Vagina (tissue), 2 donors: ENCODE measurements at regions not wholly inside any gene's neighbourhood (a gene's known extent, or its start where the extent isn't known, plus 50 kb on each side); places are given as distances from the start of the nearest gene placed in this dataset.

ENCODE experiments used
- DNase-seq, 2 donors: peaks; one replicate each; pipeline ENCODE4 v3.0.0-alpha.2; 2017; ENCODE audit errors: extremely low spot score in 2 of 2
- H3K27ac ChIP-seq: fragments of 200-600 bp; sonication (generic); one replicate; pipeline ENCODE4 v1.5.1; 2019
- H3K27me3 ChIP-seq: fragments of 200-600 bp; sonication (generic); one replicate; pipeline ENCODE4 v1.5.1; 2019
- H3K36me3 ChIP-seq, 2 donors: fragments of 200-600 bp; sonication (generic); one replicate each; pipeline ENCODE4 v1.5.1; 2017 to 2019
- H3K4me1 ChIP-seq: fragments of 200-600 bp; sonication (generic); one replicate; pipeline ENCODE4 v1.5.1; 2019
- H3K4me3 ChIP-seq, 2 donors: fragments of 200-600 bp; sonication (generic); 1 replicate in 1 of 2; 2 replicates in 1 of 2; pipeline ENCODE4 v1.5.1; 2016 to 2019
- H3K9me3 ChIP-seq: fragments of 200-600 bp; sonication (generic); one replicate; pipeline ENCODE4 v1.5.1; 2019
- POLR2A ChIP-seq, 2 donors: fragments of 450-650 bp; IDR thresholded peaks; one replicate each; pipeline ENCODE4 v1.6.1; 2017; ENCODE audit warnings: antibody characterized with exemption in 2 of 2, mild to moderate bottlenecking in 2 of 2, moderate library complexity in 2 of 2
- POLR2AphosphoS5 ChIP-seq, 2 donors: sonication (generic); formaldehyde crosslinking; IDR thresholded peaks; one replicate each; pipeline ENCODE4 v1.9.0; 2017; ENCODE audit warnings: antibody characterized with exemption in 2 of 2, mild to moderate bottlenecking in 2 of 2, low read depth in 1 of 2; ENCODE audit not compliant: insufficient read depth in 1 of 2
- intact Hi-C: fragments of 100-400 bp; cut with DNase I; formaldehyde crosslinking; loops from one replicate; pipeline ENCODE4 v1.15.1; 2023
- TF ChIP-seq, protein P1 (sequence below), 3 experiments: fragments of 450-650 bp in 2 of 3; fragments of 200-600 bp in 1 of 3; sonication (generic) in 1 of 3; IDR thresholded peaks; one replicate each; pipeline ENCODE4 v1.5.1; 2017 to 2019; ENCODE audit warnings: antibody characterized with exemption in 3 of 3, mild to moderate bottlenecking in 2 of 3, moderate library complexity in 2 of 3

DNA sequence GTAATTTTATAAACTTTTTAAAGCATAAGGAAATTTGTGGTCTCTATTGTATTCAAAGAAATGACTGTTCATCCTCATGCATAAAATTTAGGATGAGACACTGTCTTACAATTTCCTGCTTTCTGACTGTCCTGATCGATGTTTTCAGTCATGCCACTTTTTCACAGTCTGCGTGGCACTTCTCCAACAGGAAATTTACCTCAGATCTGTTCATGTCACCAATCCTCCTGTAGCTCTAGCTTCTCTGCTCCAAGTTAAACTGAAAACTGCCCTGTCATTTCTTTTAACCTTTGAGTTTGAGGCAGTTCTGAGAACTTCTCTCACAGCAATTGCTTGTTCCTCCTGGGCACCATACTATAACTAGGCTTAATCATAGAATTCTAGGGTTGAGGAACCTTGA is 455.1 kb downstream of the EFNA5 start:
- Histone ChIP-seq H3K9me3 (no peaks in the 10 kb centered on the region), H3K36me3 (no peaks in the 10 kb centered on the region), H3K4me1 (peaks cover 9% of the 10 kb centered on the region), H3K27ac (no peak overlapping the region), H3K4me3 (no peak overlapping the region), H3K27me3 (no peaks in the 10 kb centered on the region)
- intact Hi-C loops, result no loop called here
- TF ChIP-seq POLR2A (IDR thresholded peaks at IDR 0.05) (no peak), POLR2AphosphoS5 (IDR thresholded peaks at IDR 0.05; ENCODE audit: insufficient read depth in 1 of 2, low read depth in 1 of 2) (no peak)
- TF ChIP-seq, protein P1, sequence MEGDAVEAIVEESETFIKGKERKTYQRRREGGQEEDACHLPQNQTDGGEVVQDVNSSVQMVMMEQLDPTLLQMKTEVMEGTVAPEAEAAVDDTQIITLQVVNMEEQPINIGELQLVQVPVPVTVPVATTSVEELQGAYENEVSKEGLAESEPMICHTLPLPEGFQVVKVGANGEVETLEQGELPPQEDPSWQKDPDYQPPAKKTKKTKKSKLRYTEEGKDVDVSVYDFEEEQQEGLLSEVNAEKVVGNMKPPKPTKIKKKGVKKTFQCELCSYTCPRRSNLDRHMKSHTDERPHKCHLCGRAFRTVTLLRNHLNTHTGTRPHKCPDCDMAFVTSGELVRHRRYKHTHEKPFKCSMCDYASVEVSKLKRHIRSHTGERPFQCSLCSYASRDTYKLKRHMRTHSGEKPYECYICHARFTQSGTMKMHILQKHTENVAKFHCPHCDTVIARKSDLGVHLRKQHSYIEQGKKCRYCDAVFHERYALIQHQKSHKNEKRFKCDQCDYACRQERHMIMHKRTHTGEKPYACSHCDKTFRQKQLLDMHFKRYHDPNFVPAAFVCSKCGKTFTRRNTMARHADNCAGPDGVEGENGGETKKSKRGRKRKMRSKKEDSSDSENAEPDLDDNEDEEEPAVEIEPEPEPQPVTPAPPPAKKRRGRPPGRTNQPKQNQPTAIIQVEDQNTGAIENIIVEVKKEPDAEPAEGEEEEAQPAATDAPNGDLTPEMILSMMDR (IDR thresholded peaks at IDR 0.05), result no peak
- no peak for DNase-seq

DNA sequence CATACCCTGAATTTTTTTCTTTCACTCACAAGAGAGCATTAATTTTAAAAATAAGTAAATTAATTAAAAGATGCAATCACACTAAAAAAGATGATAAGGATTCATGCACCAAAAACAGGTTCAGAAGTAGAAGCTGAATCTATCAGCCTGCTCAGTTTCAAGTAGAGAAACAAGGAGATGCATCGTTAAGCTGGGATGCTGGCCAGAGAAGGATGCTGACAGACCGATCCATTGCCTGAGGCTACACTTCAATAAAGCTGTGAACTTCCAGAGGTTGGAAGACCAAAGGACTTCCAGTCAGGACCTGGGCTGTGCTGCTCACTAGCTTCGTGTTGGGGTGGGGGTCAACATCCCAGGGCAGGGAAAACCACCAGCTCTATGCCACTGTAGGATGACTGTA is 457.7 kb downstream of the EFNA5 start:
- H3K9me3 ChIP-seq, result no peaks in the 10 kb centered on the region
- intact Hi-C loops, result no loop called here
- no peaks in the 10 kb centered on the region for H3K36me3 ChIP-seq
- TF ChIP-seq POLR2AphosphoS5 (IDR thresholded peaks at IDR 0.05; ENCODE audit: insufficient read depth in 1 of 2, low read depth in 1 of 2) (no peak), POLR2A (IDR thresholded peaks at IDR 0.05) (no peak)
- TF ChIP-seq, protein P1 (IDR thresholded peaks at IDR 0.05), result no peak
- no peak for DNase-seq
- peaks cover 7% of the 10 kb centered on the region for H3K4me1 ChIP-seq
- no peak overlapping the region for H3K4me3 ChIP-seq
- no peak overlapping the region for H3K27ac ChIP-seq
- no peaks in the 10 kb centered on the region for H3K27me3 ChIP-seq

DNA sequence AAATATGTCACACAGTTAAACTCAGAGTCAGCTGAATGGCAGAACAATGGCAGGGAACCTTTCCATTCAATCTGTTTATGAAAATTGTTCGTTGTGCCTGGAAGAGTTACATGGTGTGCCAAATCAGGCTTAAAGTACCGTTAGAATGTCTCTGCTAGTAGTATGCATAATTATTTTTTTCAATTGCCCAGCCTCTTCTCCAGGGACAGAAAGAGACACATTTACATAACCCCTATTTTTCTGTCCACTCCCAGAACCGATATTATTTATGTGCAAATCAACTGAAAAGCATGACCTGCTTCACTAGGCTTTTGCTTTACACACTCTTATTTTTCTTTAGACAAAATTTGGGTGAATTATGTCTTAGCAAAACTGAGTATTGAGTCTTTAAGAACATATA is 459.1 kb downstream of the EFNA5 start:
- H3K4me1 ChIP-seq, result peaks cover 2% of the 10 kb centered on the region
- no peaks in the 10 kb centered on the region for H3K9me3 ChIP-seq
- no peak overlapping the region for H3K27ac ChIP-seq
- intact Hi-C loops, result no loop called here
- no peak for DNase-seq
- TF ChIP-seq POLR2A (IDR thresholded peaks at IDR 0.05) (no peak), POLR2AphosphoS5 (IDR thresholded peaks at IDR 0.05; ENCODE audit: insufficient read depth in 1 of 2, low read depth in 1 of 2) (no peak)
- TF ChIP-seq, protein P1 (IDR thresholded peaks at IDR 0.05), result no peak
- no peak overlapping the region for H3K4me3 ChIP-seq
- no peaks in the 10 kb centered on the region for H3K27me3 ChIP-seq
- no peaks in the 10 kb centered on the region for H3K36me3 ChIP-seq

DNA sequence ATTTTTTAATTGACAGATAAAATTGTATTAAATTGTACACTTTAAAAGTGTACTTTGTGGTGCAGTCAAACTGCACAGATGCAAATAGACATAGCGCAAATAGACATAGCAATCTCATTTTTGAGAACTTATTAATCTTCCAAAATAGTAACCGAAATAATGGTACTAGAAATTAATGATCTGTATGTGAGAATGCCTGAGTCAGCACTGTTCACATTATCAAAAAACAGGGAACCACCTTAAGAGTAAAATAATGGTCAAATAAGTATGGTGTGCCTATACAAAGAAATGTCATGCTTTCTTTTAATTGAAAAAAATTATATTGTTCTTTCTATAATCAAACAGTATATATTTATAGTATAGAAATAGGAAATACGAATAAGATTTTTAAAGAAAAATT is 461.9 kb downstream of the EFNA5 start:
- Histone ChIP-seq H3K4me3 (no peak overlapping the region), H3K27me3 (no peaks in the 10 kb centered on the region), H3K36me3 (no peaks in the 10 kb centered on the region), H3K9me3 (no peaks in the 10 kb centered on the region), H3K27ac (no peak overlapping the region), H3K4me1 (no peaks in the 10 kb centered on the region)
- DNase-seq, result no peak
- no peak for TF ChIP-seq POLR2A (IDR thresholded peaks at IDR 0.05)
- TF ChIP-seq, protein P1 (IDR thresholded peaks at IDR 0.05), result no peak
- intact Hi-C loops, result no loop called here

DNA sequence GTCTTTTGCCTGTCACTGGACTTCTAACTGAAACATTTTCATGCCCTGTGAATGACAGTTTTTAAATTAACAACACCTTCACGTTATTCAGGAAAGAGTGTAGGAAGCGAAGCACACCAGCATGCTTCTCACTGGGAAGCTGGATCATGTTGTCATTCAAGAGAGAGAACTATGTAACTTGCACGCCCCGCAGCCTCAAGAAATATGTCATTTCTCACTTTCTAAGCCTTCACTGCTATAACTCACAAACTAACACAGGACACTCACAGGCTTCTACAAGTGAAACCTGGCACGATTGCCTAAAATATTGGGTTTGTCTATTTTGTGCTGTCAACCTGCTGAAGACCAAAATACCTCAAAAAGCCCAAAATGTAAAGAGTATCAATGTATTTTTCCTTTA is 466.3 kb downstream of the EFNA5 start:
- intact Hi-C loops, result no loop called here
- TF ChIP-seq POLR2AphosphoS5 (IDR thresholded peaks at IDR 0.05; ENCODE audit: insufficient read depth in 1 of 2, low read depth in 1 of 2) (no peak), POLR2A (IDR thresholded peaks at IDR 0.05) (no peak)
- TF ChIP-seq, protein P1 (IDR thresholded peaks at IDR 0.05), result no peak
- no peak overlapping the region for H3K27ac ChIP-seq
- H3K27me3 ChIP-seq, result no peaks in the 10 kb centered on the region
- H3K4me1 ChIP-seq, result no peaks in the 10 kb centered on the region
- no peaks in the 10 kb centered on the region for H3K9me3 ChIP-seq
- DNase-seq, result no peak
- H3K36me3 ChIP-seq, result no peaks in the 10 kb centered on the region
- H3K4me3 ChIP-seq, result no peak overlapping the region
